ENCODE measurements at regions not wholly inside any gene's neighbourhood (a gene's known extent, or its start where the extent isn't known, plus 50 kb on each side); places are given as distances from the start of the nearest gene placed in this dataset.
"Not testable (repeated sequence)": the region's sequence is repeated elsewhere in the genome, so short reads cannot be mapped to it uniquely, and the experiment has no call there.

GRCh38 chr9:74064702-74065101 is 432.4 kb upstream of the RORB start:
- Mint-ChIP-seq H3K4me3 (no peak overlapping the region), H3K4me1 (no peaks in the 10 kb centered on the region), H3K27me3 (no peaks in the 10 kb centered on the region)

DNA sequence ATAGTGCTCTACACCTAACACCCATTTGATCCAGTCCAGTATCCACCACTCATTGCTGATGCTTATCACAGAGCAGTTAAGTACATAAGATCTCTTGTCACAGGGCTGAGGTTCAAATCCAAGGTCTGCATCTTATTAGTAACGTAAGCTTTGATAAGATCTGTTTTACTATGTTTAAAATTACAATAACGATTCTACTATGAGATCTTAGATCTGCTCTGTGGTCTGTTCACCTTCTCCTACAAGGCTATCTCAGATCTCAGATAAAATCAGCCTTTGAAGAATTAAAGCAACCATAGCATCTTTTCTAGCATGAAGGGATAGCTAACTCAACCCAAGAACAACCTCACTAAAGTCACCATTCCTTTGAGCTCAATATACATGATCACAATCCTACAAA is 431.0 kb upstream of the RORB start:
- Mint-ChIP-seq H3K27me3 (no peaks in the 10 kb centered on the region), H3K36me3 (no peaks in the 10 kb centered on the region), H3K27ac (no peak overlapping the region), H3K9me3 (peaks cover 8% of the 10 kb centered on the region), H3K4me1 (no peaks in the 10 kb centered on the region), H3K4me3 (no peak overlapping the region)
- DNase-seq, result no peak

More at GRCh38 chr9:74064702-74065101, 432.4 kb upstream of the RORB start:
- DNase-seq, result no peak
- Mint-ChIP-seq H3K9me3 (peaks cover 6% of the 10 kb centered on the region), H3K27ac (no peak overlapping the region), H3K36me3 (no peaks in the 10 kb centered on the region)

GRCh38 chr9:74066605-74067004 is 430.5 kb upstream of the RORB start:
- Mint-ChIP-seq H3K27ac (no peak overlapping the region), H3K4me1 (no peaks in the 10 kb centered on the region), H3K36me3 (no peaks in the 10 kb centered on the region), H3K9me3 (peaks cover 11% of the 10 kb centered on the region), H3K4me3 (no peak overlapping the region), H3K27me3 (no peaks in the 10 kb centered on the region)
- no peak for DNase-seq

DNA sequence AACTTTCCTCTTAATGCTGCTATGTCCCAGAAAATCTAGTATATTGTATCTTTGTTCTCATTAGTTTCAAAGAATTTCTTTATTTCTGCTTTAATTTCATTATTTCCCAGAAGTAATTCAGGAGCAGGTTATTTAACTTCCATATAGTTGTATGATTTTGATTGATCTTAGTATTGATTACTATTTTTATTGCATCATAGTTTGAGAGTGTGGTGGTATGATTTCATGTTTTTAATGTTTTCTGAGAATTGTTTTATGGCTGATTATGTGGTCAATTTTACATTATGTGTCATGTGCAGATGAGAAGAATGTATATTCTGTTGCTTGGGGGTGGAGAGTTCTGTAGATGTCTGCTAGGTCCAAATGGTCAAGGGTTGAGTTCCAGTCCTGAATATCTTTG is 425.6 kb upstream of the RORB start:
- Mint-ChIP-seq H3K27ac (no peak overlapping the region), H3K4me1 (no peaks in the 10 kb centered on the region), H3K27me3 (no peaks in the 10 kb centered on the region), H3K4me3 (no peak overlapping the region), H3K9me3 (peaks cover 5% of the 10 kb centered on the region), H3K36me3 (no peaks in the 10 kb centered on the region)
- DNase-seq, result no peak

- no peak overlapping the region for H3K4me3 Mint-ChIP-seq
- no peak overlapping the region for H3K27ac Mint-ChIP-seq
- no peaks in the 10 kb centered on the region for H3K36me3 Mint-ChIP-seq
- H3K9me3 Mint-ChIP-seq, result peaks cover 5% of the 10 kb centered on the region
- DNase-seq, result no peak
- H3K27me3 Mint-ChIP-seq, result no peaks in the 10 kb centered on the region
- no peaks in the 10 kb centered on the region for H3K4me1 Mint-ChIP-seq
Measured at GRCh38 chr9:74073897-74074296, 423.2 kb upstream of the RORB start.

- Mint-ChIP-seq H3K4me3 (no peak overlapping the region), H3K9me3 (peaks cover 1% of the 10 kb centered on the region), H3K27ac (no peak overlapping the region), H3K36me3 (no peaks in the 10 kb centered on the region), H3K4me1 (no peaks in the 10 kb centered on the region), H3K27me3 (no peaks in the 10 kb centered on the region)
- no peak for DNase-seq
Measured at GRCh38 chr9:74078647-74079046, 418.5 kb upstream of the RORB start.

DNA sequence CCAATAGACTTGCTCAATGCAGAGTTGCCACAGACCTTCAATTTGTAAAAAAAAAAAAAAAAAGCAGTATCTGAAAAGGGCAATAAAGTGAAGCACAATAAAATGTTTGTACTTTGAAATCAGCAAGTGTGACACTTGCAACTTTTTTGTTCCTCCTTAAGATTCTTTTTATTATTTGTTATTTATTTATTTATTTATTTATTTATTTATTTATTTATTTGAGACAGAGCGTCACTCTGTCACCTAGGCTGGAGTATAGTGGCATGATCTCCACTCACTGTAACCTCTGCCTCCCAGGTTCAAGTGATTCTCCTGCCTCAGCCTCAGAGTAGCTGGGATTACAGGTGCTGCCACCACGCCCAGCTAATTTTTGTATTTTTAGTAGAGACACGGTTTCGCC is 416.5 kb upstream of the RORB start:
- H3K36me3 Mint-ChIP-seq, H3K27me3 Mint-ChIP-seq, H3K9me3 Mint-ChIP-seq, DNase-seq, H3K27ac Mint-ChIP-seq, H3K4me1 Mint-ChIP-seq, H3K4me3 Mint-ChIP-seq: not testable (repeated sequence)

- Mint-ChIP-seq H3K27ac (no peak overlapping the region), H3K4me3 (no peak overlapping the region), H3K36me3 (no peaks in the 10 kb centered on the region), H3K9me3 (peaks cover 1% of the 10 kb centered on the region), H3K4me1 (no peaks in the 10 kb centered on the region), H3K27me3 (no peaks in the 10 kb centered on the region)
- DNase-seq, result no peak
Measured at GRCh38 chr9:74083681-74084433, 413.3 kb upstream of the RORB start.

DNA sequence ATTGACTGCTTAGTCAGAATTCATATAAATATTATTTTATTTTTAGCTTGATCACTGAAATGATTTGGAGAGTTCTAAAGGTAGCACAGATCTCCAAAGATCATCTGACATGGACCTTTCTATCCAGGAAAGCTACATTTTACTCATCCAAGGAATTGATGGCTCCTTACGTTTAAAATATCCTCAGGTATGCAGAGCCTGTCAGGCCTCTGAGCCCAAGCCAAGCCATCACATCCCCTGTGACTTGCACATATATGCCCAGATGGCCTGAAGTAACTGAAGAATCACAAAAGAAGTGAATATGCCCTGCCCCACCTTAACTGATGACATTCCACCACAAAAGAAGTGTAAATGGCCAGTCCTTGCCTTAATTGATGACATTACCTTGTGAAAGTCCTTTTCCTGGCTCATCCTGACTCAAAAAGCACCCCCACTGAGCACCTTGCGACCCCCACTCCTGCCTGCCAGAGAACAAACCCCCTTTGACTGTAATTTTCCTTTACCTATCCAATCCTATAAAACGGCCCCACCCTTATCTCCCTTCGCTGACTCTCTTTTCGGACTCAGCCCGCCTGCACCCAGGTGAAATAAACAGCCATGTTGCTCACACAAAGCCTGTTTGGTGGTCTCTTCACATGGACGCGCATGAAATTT is 411.6 kb upstream of the RORB start:
- not testable (repeated sequence) for H3K4me3 Mint-ChIP-seq, H3K4me1 Mint-ChIP-seq, H3K27me3 Mint-ChIP-seq

DNA sequence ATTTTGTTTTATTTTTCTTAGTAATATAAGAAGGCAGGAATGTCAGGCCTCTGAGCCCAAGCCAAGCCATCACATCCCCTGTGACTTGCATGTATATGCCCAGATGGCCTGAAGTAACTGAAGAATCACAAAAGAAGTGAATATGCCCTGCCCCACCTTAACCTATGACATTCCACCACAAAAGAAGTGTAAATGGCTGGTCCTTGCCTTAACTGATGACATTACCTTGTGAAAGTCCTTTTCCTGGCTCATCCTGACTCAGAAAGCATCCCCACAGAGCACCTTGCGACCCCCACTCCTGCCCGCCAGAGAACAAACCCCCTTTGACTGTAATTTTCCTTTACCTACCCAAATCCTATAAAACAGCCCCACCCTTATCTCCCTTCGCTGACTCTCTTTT is 406.2 kb upstream of the RORB start:
- not testable (repeated sequence) for H3K9me3 Mint-ChIP-seq, H3K27me3 Mint-ChIP-seq, H3K4me3 Mint-ChIP-seq

More for the DNA sequence above, 411.6 kb upstream of the RORB start:
- H3K36me3 Mint-ChIP-seq, H3K27ac Mint-ChIP-seq, DNase-seq, H3K9me3 Mint-ChIP-seq: not testable (repeated sequence)

GRCh38 chr9:74092491-74092834 is 404.7 kb upstream of the RORB start:
- no peak overlapping the region for H3K4me3 Mint-ChIP-seq
- no peaks in the 10 kb centered on the region for H3K36me3 Mint-ChIP-seq
- no peaks in the 10 kb centered on the region for H3K4me1 Mint-ChIP-seq
- H3K27ac Mint-ChIP-seq, result no peak overlapping the region
- DNase-seq, result no peak
- no peaks in the 10 kb centered on the region for H3K9me3 Mint-ChIP-seq
- H3K27me3 Mint-ChIP-seq, result peaks cover 3% of the 10 kb centered on the region

More for the DNA sequence above, 406.2 kb upstream of the RORB start:
- DNase-seq, H3K36me3 Mint-ChIP-seq, H3K4me1 Mint-ChIP-seq, H3K27ac Mint-ChIP-seq: not testable (repeated sequence)

GRCh38 chr9:74094037-74094436 is 403.1 kb upstream of the RORB start:
- not testable (repeated sequence) for H3K27me3 Mint-ChIP-seq, H3K36me3 Mint-ChIP-seq, H3K4me3 Mint-ChIP-seq, H3K4me1 Mint-ChIP-seq, DNase-seq, H3K27ac Mint-ChIP-seq, H3K9me3 Mint-ChIP-seq

DNA sequence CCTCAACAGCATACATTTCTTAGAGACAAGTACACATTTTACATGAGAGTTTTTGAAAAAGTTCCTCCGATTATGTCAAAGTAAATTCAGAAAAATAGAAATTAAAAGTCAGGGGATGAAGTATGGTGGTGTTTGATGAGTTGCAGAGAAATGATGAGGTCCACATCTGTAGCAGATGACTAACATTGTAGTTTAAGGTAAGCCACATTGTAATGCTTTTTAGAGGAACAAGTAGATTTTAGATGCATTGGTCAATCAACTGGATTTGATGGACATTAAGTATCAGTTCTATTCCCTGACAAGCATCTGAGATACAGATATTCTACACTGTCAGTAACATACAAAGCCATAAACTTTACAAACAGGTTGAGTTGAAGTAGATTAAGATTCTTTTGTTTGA is 402.4 kb upstream of the RORB start:
- no peaks in the 10 kb centered on the region for H3K36me3 Mint-ChIP-seq
- no peak overlapping the region for H3K4me3 Mint-ChIP-seq
- H3K9me3 Mint-ChIP-seq, result no peaks in the 10 kb centered on the region
- no peaks in the 10 kb centered on the region for H3K4me1 Mint-ChIP-seq
- DNase-seq, result no peak
- H3K27me3 Mint-ChIP-seq, result peaks cover 3% of the 10 kb centered on the region
- no peak overlapping the region for H3K27ac Mint-ChIP-seq

- Mint-ChIP-seq H3K9me3 (no peaks in the 10 kb centered on the region), H3K4me3 (no peak overlapping the region), H3K36me3 (no peaks in the 10 kb centered on the region), H3K4me1 (no peaks in the 10 kb centered on the region), H3K27ac (no peak overlapping the region), H3K27me3 (peaks cover 3% of the 10 kb centered on the region)
- no peak for DNase-seq
Measured at GRCh38 chr9:74095925-74096324, 401.2 kb upstream of the RORB start.

DNA sequence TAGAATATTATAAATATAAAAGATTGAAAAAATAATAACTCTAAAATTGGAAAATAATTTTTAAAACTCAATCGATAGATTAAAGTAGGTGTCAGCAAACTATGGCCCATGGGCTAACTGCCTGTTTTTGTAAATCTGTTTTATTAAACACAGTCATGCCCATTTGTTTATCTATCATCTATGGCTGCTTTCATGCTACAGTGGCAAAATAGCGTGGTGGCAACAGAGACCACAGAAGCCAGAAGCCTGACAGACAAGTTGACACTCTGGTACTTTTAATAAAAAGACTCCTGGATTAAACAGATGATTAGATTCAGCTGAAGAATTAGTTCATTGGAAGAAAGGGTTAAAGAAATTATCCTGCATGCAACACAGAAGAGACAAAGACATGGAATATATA is 400.7 kb upstream of the RORB start:
- Mint-ChIP-seq H3K4me3 (no peak overlapping the region), H3K27ac (no peak overlapping the region), H3K36me3 (no peaks in the 10 kb centered on the region), H3K9me3 (no peaks in the 10 kb centered on the region), H3K4me1 (no peaks in the 10 kb centered on the region), H3K27me3 (peaks cover 3% of the 10 kb centered on the region)
- DNase-seq, result no peak

DNA sequence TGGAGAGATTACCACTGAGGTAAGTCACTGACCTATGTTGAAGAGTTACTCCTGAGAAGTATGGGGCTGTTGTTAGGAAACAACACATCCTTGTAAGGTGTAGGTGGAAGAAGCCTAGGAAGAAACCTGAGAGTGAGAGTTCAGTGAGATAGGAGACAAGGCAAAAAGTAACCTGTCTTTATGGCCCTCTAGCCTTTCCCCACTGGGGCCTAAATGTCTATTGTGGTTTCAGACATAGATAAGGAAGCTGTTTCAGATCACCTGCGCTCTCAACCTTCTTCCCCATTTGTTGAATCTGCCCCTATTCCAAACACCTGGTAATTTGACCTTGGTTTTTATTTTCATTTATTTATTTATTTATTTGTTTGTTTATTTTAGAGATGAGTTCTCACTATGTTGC is 397.1 kb upstream of the RORB start:
- no peak overlapping the region for H3K4me3 Mint-ChIP-seq
- H3K36me3 Mint-ChIP-seq, result no peaks in the 10 kb centered on the region
- no peaks in the 10 kb centered on the region for H3K4me1 Mint-ChIP-seq
- no peak for DNase-seq
- no peaks in the 10 kb centered on the region for H3K27me3 Mint-ChIP-seq
- H3K9me3 Mint-ChIP-seq, result peaks cover 1% of the 10 kb centered on the region
- no peak overlapping the region for H3K27ac Mint-ChIP-seq

All from activated naive CD8-positive, alpha-beta T cell treated with anti-CD3 and anti-CD28 coated beads for 36 hours (primary cell).